H1 (cell line): ENCODE measurements at regions not wholly inside any gene's neighbourhood (a gene's known extent, or its start where the extent isn't known, plus 50 kb on each side); places are given as distances from the start of the nearest gene placed in this dataset.

Experiments
- CTCF ChIA-PET: fragments of 300-600 bp; sonication (Branson Sonifier 250); formaldehyde crosslinking; loops from one replicate; lab custom pipeline; 2021; ENCODE audit not compliant: partially characterized antibody; lab: Charles Lee
- POLR2A ChIA-PET: fragments of 300-600 bp; sonication (Branson Sonifier 250); formaldehyde crosslinking; loops from one replicate; lab custom pipeline; 2021; ENCODE audit warnings: inconsistent platforms; ENCODE audit not compliant: partially characterized antibody; lab: Charles Lee
- DNase-seq, 2 experiments: peaks; one replicate each; pipeline versions ENCODE4 v3.0.0 to v3.0.0-alpha.2; 2010 to 2022; ENCODE audit warnings: low spot score in 2 of 2, low read depth in 1 of 2, mixed read lengths in 1 of 2
- FAIRE-seq: peaks from 2 replicates; lab custom pipeline; 2011; peaks lifted over from hg19 to GRCh38; lab: Jason Lieb, UNC
- H2AFZ ChIP-seq: 2 replicates; pipeline ENCODE4 v1.8.1; 2012; ENCODE audit warnings: low read length, inconsistent platforms
- H2AK5ac ChIP-seq: 2 replicates; pipeline ENCODE4 v1.6.1; 2013; ENCODE audit warnings: low read depth, low read length
- H2BK120ac ChIP-seq: replicated peaks from 2 replicates; pipeline ENCODE3; 2013; ENCODE audit warnings: low read depth, low read length, inconsistent platforms
- H2BK12ac ChIP-seq: 2 replicates; pipeline ENCODE4 v1.6.1; 2013; ENCODE audit warnings: low read depth, low read length
- H2BK15ac ChIP-seq: 2 replicates; pipeline ENCODE4 v1.6.1; 2013; ENCODE audit warnings: low read length
- H2BK20ac ChIP-seq: 2 replicates; pipeline ENCODE4 v1.6.1; 2013; ENCODE audit warnings: low read length
- H2BK5ac ChIP-seq: 2 replicates; pipeline ENCODE4 v1.6.1; 2013; ENCODE audit warnings: low read depth, low read length
- H3K14ac ChIP-seq: 2 replicates; pipeline ENCODE4 v1.6.1; 2013; ENCODE audit warnings: inconsistent platforms; ENCODE audit not compliant: insufficient read length
- H3K18ac ChIP-seq: 2 replicates; pipeline ENCODE4 v1.6.1; 2013; ENCODE audit warnings: low read length; ENCODE audit errors: extremely low read depth
- H3K23ac ChIP-seq: 2 replicates; pipeline ENCODE4 v1.6.1; 2013; ENCODE audit warnings: inconsistent platforms; ENCODE audit not compliant: insufficient read length
- H3K23me2 ChIP-seq: 2 replicates; pipeline ENCODE4 v1.6.1; 2013; ENCODE audit warnings: low read depth, low read length
- H3K27ac ChIP-seq: 2 replicates; pipeline ENCODE4 v1.6.1; 2011; ENCODE audit warnings: low read depth, low read length, inconsistent platforms
- H3K27me3 ChIP-seq, 4 experiments: replicated peaks in 1 of 4; 1 replicate in 1 of 4; 2 replicates in 3 of 4; pipeline versions ENCODE4 v1.6.1 to v1.8.1; 2011 to 2013; ENCODE audit warnings: low read length in 3 of 4, mild to moderate bottlenecking in 3 of 4, inconsistent platforms in 2 of 4, mixed read lengths in 2 of 4, moderate library complexity in 1 of 4; ENCODE audit not compliant: control insufficient read depth in 3 of 4, insufficient read depth in 3 of 4; ENCODE audit errors: extremely low read depth in 1 of 4
- H3K36me3 ChIP-seq, 4 experiments: 2 replicates each; pipeline versions ENCODE4 v1.6.1 to v1.8.1; 2011 to 2013; ENCODE audit warnings: mild to moderate bottlenecking in 4 of 4, low read length in 3 of 4, moderate library complexity in 2 of 4, control low read depth in 1 of 4, inconsistent platforms in 1 of 4; ENCODE audit not compliant: insufficient read depth in 4 of 4, control insufficient read depth in 2 of 4
- H3K4ac ChIP-seq: replicated peaks from 2 replicates; pipeline ENCODE3; 2013; ENCODE audit warnings: low read length, low read depth, mixed read lengths, inconsistent platforms; ENCODE audit not compliant: insufficient read length
- H3K4me1 ChIP-seq, 4 experiments: replicated peaks in 1 of 4; 1 replicate in 1 of 4; 2 replicates in 3 of 4; pipeline versions ENCODE4 v1.6.1 to v1.8.1; 2011 to 2013; ENCODE audit warnings: low read length in 3 of 4, inconsistent platforms in 2 of 4, mixed read lengths in 1 of 4; ENCODE audit not compliant: insufficient read depth in 4 of 4, control insufficient read depth in 3 of 4
- H3K4me2 ChIP-seq, 2 experiments: 2 replicates each; pipeline versions ENCODE4 v1.6.1 to v1.8.1; 2011 to 2013; ENCODE audit warnings: low read depth in 2 of 2, low read length in 2 of 2, control low read depth in 1 of 2, inconsistent platforms in 1 of 2, mild to moderate bottlenecking in 1 of 2; ENCODE audit not compliant: insufficient read depth in 1 of 2
- H3K4me3 ChIP-seq, 4 experiments: fragments of 200-600, 300-600 bp in 1 of 4; sonication (generic), shearing (Covaris generic), sonication (Bioruptor Twin) in 1 of 4; 2 replicates each; pipeline versions ENCODE4 v1.5.1 to v1.8.1; 2011 to 2016; ENCODE audit warnings: low read length in 4 of 4, low read depth in 3 of 4, control low read depth in 2 of 4, inconsistent platforms in 2 of 4, mild to moderate bottlenecking in 2 of 4, mixed read lengths in 1 of 4, moderate library complexity in 1 of 4; ENCODE audit not compliant: insufficient read depth in 2 of 4; ENCODE audit errors: extremely low read depth in 1 of 4
- H3K56ac ChIP-seq: replicated peaks from 2 replicates; pipeline ENCODE3; 2013; ENCODE audit warnings: low read depth, mild to moderate bottlenecking, mixed read lengths, low read length, inconsistent platforms; ENCODE audit not compliant: insufficient read length
- H3K79me1 ChIP-seq: 2 replicates; pipeline ENCODE4 v1.6.1; 2013; ENCODE audit warnings: low read depth, low read length, control low read depth
- H3K79me2 ChIP-seq, 2 experiments: 2 replicates each; pipeline versions ENCODE4 v1.6.1 to v1.8.1; 2012 to 2013; ENCODE audit warnings: low read length in 2 of 2, mild to moderate bottlenecking in 2 of 2, inconsistent platforms in 1 of 2; ENCODE audit not compliant: insufficient read depth in 2 of 2, control insufficient read depth in 1 of 2
- H3K9ac ChIP-seq, 4 experiments: replicated peaks in 1 of 4; 1 replicate in 1 of 4; 2 replicates in 3 of 4; pipeline versions ENCODE4 v1.6.1 to v1.8.1; 2011 to 2013; ENCODE audit warnings: low read depth in 3 of 4, low read length in 3 of 4, control low read depth in 2 of 4, mild to moderate bottlenecking in 2 of 4, moderate library complexity in 2 of 4, inconsistent platforms in 1 of 4; ENCODE audit errors: extremely low read depth in 1 of 4
- H3K9me3 ChIP-seq, 2 experiments: 2 replicates each; pipeline versions ENCODE4 v1.6.1 to v1.8.1; 2012 to 2013; ENCODE audit warnings: mild to moderate bottlenecking in 2 of 2, moderate library complexity in 2 of 2, control low read depth in 1 of 2, inconsistent platforms in 1 of 2, low read depth in 1 of 2, low read length in 1 of 2, mixed read lengths in 1 of 2; ENCODE audit not compliant: insufficient read depth in 2 of 2
- H4K20me1 ChIP-seq, 2 experiments: replicated peaks in 1 of 2; 2 replicates each; pipeline versions ENCODE3 to v1.8.1; 2011 to 2013; ENCODE audit warnings: inconsistent platforms in 2 of 2, low read length in 2 of 2, mild to moderate bottlenecking in 1 of 2; ENCODE audit not compliant: insufficient read depth in 2 of 2, control insufficient read depth in 1 of 2
- H4K5ac ChIP-seq: 2 replicates; pipeline ENCODE4 v1.6.1; 2013; ENCODE audit warnings: low read length, low read depth, mixed read lengths, inconsistent platforms; ENCODE audit not compliant: insufficient read length
- H4K8ac ChIP-seq: 2 replicates; pipeline ENCODE4 v1.8.0; 2013; ENCODE audit warnings: mild to moderate bottlenecking, moderate library complexity, low read length, inconsistent platforms; ENCODE audit not compliant: insufficient read depth; ENCODE audit errors: extremely low read depth
- H4K91ac ChIP-seq: replicated peaks from 2 replicates; pipeline ENCODE3; 2013; ENCODE audit warnings: low read length, mixed read lengths, inconsistent platforms; ENCODE audit not compliant: insufficient read length
- ATF3 ChIP-seq: IDR thresholded peaks from 2 replicates; pipeline ENCODE4 v1.6.1; 2011; ENCODE audit warnings: low read depth, mild to moderate bottlenecking, low read length; ENCODE audit not compliant: insufficient read depth
- CBX8 ChIP-seq: fragments of 300-800, 300-1000 bp; sonication (generic); IDR thresholded peaks from 2 replicates; pipeline ENCODE4 v1.7.1; 2016; ENCODE audit warnings: low read depth, low read length, borderline replicate concordance
- CTCF ChIP-seq, 3 experiments: IDR thresholded peaks; 1 replicate in 2 of 3; 2 replicates in 1 of 3; pipeline versions ENCODE4 v1.5.1 to v1.6.1; 2011; ENCODE audit warnings: low read length in 3 of 3, mild to moderate bottlenecking in 3 of 3, inconsistent platforms in 2 of 3, low read depth in 1 of 3, moderate library complexity in 1 of 3; ENCODE audit not compliant: insufficient read depth in 1 of 3; ENCODE audit errors: control extremely low read depth in 1 of 3
- NRF1 ChIP-seq: IDR thresholded peaks from 2 replicates; pipeline ENCODE4 v1.6.1; 2011; ENCODE audit warnings: mild to moderate bottlenecking, low read depth, low read length, improper control_type of control experiment
- RAD21 ChIP-seq, 2 experiments: IDR thresholded peaks in 1 of 2; conservative IDR thresholded peaks in 1 of 2; 2 replicates each; pipeline ENCODE4 v1.6.1; 2011; ENCODE audit warnings: low read depth in 2 of 2, low read length in 2 of 2, improper control_type of control experiment in 1 of 2, inconsistent platforms in 1 of 2, mild to moderate bottlenecking in 1 of 2, moderate library complexity in 1 of 2
- SP4 ChIP-seq: IDR thresholded peaks from 2 replicates; pipeline ENCODE4 v1.6.1; 2012; ENCODE audit warnings: low read length, inconsistent platforms
- WGBS, 2 experiments: shearing (Covaris generic) in 1 of 2; methylation state at CpG; one replicate each; pipeline versions ENCODE4 v1.1.6 to v1.1.7; 2013 to 2015; ENCODE audit warnings: low lambda C conversion rate in 2 of 2, mixed read lengths in 2 of 2, inconsistent platforms in 1 of 2, low coverage in 1 of 2, missing lambda C conversion rate in 1 of 2; ENCODE audit not compliant: insufficient replicate concordance in 2 of 2, insufficient coverage in 1 of 2, insufficient read length in 1 of 2; ENCODE audit errors: extremely low coverage in 1 of 2, missing lambda C conversion rate in 1 of 2; 5-methylcytosine and 5-hydroxymethylcytosine counted together

- Histone ChIP-seq H2BK12ac (no peak overlapping the region), H3K4ac (no peak overlapping the region), H3K23me2 (no peaks in the 10 kb centered on the region), H2BK15ac (no peak overlapping the region), H4K91ac (no peak overlapping the region), H3K79me2 (no peaks in the 10 kb centered on the region), H3K23ac (no peak overlapping the region), H2BK120ac (no peak overlapping the region), H4K5ac (no peak overlapping the region), H2BK5ac (no peak overlapping the region), H2AFZ (no peak overlapping the region), H3K9ac (no peak overlapping the region), H3K4me3 (no peak overlapping the region), H3K14ac (no peak overlapping the region), H3K36me3 (no peaks in the 10 kb centered on the region), H3K4me1 (no peaks in the 10 kb centered on the region), H3K27ac (no peak overlapping the region), H3K18ac (no peak overlapping the region), H3K9me3 (peaks cover 0 to 5% of the 10 kb centered on the region in 2 experiments; a peak in 1 of 4 replicates), H3K27me3 (no peaks in the 10 kb centered on the region), H3K4me2 (no peak overlapping the region), H3K56ac (no peak overlapping the region), H3K79me1 (no peaks in the 10 kb centered on the region), H4K20me1 (no peaks in the 10 kb centered on the region), H2BK20ac (no peak overlapping the region), H2AK5ac (no peak overlapping the region), H4K8ac (no peak overlapping the region)
- TF ChIP-seq SP4 = no peak
- TF ChIP-seq NRF1 = no peak
- no peak for TF ChIP-seq CBX8
- no peak for TF ChIP-seq ATF3
- TF ChIP-seq CTCF (IDR thresholded peaks at IDR 0.05; ENCODE audit: control extremely low read depth in 1 of 3, insufficient read depth in 1 of 3, low read depth in 1 of 3, low read length in 3 of 3) = peak; percentile 51 to 62 (median 58)
- peak; percentile 56 to 67 for TF ChIP-seq RAD21 (IDR thresholded peaks at IDR 0.05 in 1 of 2, conservative IDR thresholded peaks at IDR 0.05 in 1 of 2; ENCODE audit: low read depth in 2 of 2, low read length in 2 of 2)
- ChIA-PET POLR2A (no interaction called here), CTCF (interaction anchor here (0.8 to 1.3 kb wide), 3 partner anchors 9 to 63 kb away, joined by 3 to 4 read pairs (median 3); no protein-coding TSS in a partner anchor)
- peak in 1 of 2 experiments; percentile 57 for DNase-seq
- WGBS, 2 experiments = 69% methylated on average over 13 of the region's 15 CpGs; no CpG with 5 or more reads in 1 of the 2 experiments
- no peak for FAIRE-seq
Measured at GRCh38 chrX:106467422-106467821, 144.4 kb upstream of the RADX start.
